HCT116 (cell line): ENCODE measurements at regions not wholly inside any gene's neighbourhood (a gene's known extent, or its start where the extent isn't known, plus 50 kb on each side); places are given as distances from the start of the nearest gene placed in this dataset.

ENCODE experiments used
- CBX3 ChIP-seq: IDR thresholded peaks from 2 replicates; pipeline ENCODE4 v1.6.1; 2012; ENCODE audit warnings: low read depth
- CEBPB ChIP-seq: IDR thresholded peaks from 2 replicates; pipeline ENCODE4 v1.6.1; 2012; ENCODE audit warnings: low read depth
- EGR1 ChIP-seq: IDR thresholded peaks from 2 replicates; pipeline ENCODE4 v1.6.1; 2012; ENCODE audit warnings: low read depth
- ELF1 ChIP-seq: IDR thresholded peaks from 2 replicates; pipeline ENCODE4 v1.6.1; 2012; ENCODE audit warnings: low read depth, borderline replicate concordance
- EZH2 ChIP-seq: fragments of 200-600 bp; sonication (generic); IDR thresholded peaks from 2 replicates; pipeline ENCODE4 v1.6.1; 2017; ENCODE audit warnings: antibody characterized with exemption, mixed run types
- EZH2phosphoT487 ChIP-seq: fragments of 200-600 bp; IDR thresholded peaks from 2 replicates; pipeline ENCODE4 v1.6.1; 2018; ENCODE audit warnings: antibody characterized with exemption, borderline replicate concordance
- FOSL1 ChIP-seq: IDR thresholded peaks from 2 replicates; pipeline ENCODE4 v1.6.1; 2012; ENCODE audit warnings: low read depth
- POLR2A ChIP-seq: IDR thresholded peaks from 2 replicates; pipeline ENCODE4 v1.7.0; 2011; ENCODE audit warnings: borderline replicate concordance; ENCODE audit not compliant: insufficient read depth, insufficient read length; ENCODE audit errors: extremely low read depth
- POLR2AphosphoS5 ChIP-seq: IDR thresholded peaks from 2 replicates; pipeline ENCODE4 v1.6.1; 2011; ENCODE audit warnings: mild to moderate bottlenecking, low read depth, low read length, moderate library complexity
- SRF ChIP-seq: IDR thresholded peaks from 2 replicates; pipeline ENCODE4 v1.6.1; 2012; ENCODE audit warnings: low read depth
- TCF7L2 ChIP-seq: IDR thresholded peaks from 2 replicates; pipeline ENCODE4 v1.7.0; 2011; ENCODE audit warnings: borderline replicate concordance, inconsistent platforms; ENCODE audit not compliant: insufficient read depth, insufficient read length; ENCODE audit errors: extremely low read depth
- ZNF274 ChIP-seq: fragments of 200-500 bp; sonication (Bioruptor generic); IDR thresholded peaks from 2 replicates; pipeline ENCODE4 v1.6.1; 2014; ENCODE audit warnings: mild to moderate bottlenecking, low read depth, low read length, inconsistent platforms
- TF ChIP-seq, protein P1 (sequence below), 3 experiments: fragments of 200-600 bp in 1 of 3; sonication (generic) in 1 of 3; IDR thresholded peaks in 2 of 3; conservative IDR thresholded peaks in 1 of 3; 2 replicates each; pipeline ENCODE4 v1.5.1; 2012 to 2017; ENCODE audit warnings: low read depth in 2 of 3, low read length in 2 of 3, antibody characterized with exemption in 1 of 3, borderline replicate concordance in 1 of 3, control low read depth in 1 of 3, mild to moderate bottlenecking in 1 of 3, mixed read lengths in 1 of 3, mixed run types in 1 of 3, moderate library complexity in 1 of 3; ENCODE audit not compliant: insufficient read depth in 1 of 3
- TF ChIP-seq, protein P2 (sequence below): IDR thresholded peaks from 2 replicates; pipeline ENCODE4 v1.6.1; 2012; ENCODE audit warnings: low read depth

DNA sequence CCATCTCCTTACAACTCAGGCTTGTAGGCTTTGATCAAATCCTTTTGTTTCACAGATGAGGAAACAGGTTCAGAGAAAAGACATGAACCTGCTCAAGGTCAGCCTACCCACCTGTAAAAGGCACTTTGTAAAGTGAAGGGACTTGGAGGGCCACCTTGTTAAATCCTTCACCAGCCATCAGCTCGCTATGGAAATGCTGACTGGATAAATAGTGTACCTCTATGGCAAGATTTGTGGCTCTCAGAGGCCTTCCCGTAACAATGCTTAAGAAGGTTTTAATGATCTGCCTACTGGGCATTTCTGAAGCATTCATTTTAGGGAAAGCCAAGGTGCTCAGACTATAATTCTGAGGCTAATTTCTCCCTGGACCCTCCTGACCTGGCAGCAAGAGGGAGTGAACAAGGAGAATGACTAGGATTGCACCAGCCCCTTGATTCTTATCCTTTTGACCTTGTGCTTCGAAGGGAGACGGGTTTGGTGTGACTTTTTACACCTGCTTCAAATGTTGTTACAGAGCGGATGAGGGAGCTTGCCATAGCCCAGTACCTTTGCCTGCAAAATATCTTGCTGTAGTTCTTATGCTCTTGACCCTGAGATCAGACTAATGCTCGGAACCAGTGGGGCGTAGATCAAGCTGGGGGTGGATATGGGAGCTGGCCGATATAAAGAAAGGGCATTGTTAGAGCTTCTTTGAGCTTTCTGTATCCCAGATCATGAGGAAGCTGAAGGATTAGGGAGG lies 90.9 kb upstream of the CXCR4 start:
- TF ChIP-seq, protein P1, sequence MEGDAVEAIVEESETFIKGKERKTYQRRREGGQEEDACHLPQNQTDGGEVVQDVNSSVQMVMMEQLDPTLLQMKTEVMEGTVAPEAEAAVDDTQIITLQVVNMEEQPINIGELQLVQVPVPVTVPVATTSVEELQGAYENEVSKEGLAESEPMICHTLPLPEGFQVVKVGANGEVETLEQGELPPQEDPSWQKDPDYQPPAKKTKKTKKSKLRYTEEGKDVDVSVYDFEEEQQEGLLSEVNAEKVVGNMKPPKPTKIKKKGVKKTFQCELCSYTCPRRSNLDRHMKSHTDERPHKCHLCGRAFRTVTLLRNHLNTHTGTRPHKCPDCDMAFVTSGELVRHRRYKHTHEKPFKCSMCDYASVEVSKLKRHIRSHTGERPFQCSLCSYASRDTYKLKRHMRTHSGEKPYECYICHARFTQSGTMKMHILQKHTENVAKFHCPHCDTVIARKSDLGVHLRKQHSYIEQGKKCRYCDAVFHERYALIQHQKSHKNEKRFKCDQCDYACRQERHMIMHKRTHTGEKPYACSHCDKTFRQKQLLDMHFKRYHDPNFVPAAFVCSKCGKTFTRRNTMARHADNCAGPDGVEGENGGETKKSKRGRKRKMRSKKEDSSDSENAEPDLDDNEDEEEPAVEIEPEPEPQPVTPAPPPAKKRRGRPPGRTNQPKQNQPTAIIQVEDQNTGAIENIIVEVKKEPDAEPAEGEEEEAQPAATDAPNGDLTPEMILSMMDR (IDR thresholded peaks at IDR 0.05 in 2 of 3, conservative IDR thresholded peaks at IDR 0.05 in 1 of 3; ENCODE audit: borderline replicate concordance in 1 of 3, insufficient read depth in 1 of 3, low read depth in 2 of 3, low read length in 2 of 3), result no peak
- no peak for TF ChIP-seq POLR2A
- no peak for TF ChIP-seq EGR1
- no peak for TF ChIP-seq ELF1
- no peak for TF ChIP-seq EZH2phosphoT487
- TF ChIP-seq CEBPB, result no peak
- TF ChIP-seq ZNF274, result no peak
- no peak for TF ChIP-seq EZH2
- no peak for TF ChIP-seq CBX3
- no peak for TF ChIP-seq TCF7L2
- TF ChIP-seq SRF, result no peak
- TF ChIP-seq, protein P2, sequence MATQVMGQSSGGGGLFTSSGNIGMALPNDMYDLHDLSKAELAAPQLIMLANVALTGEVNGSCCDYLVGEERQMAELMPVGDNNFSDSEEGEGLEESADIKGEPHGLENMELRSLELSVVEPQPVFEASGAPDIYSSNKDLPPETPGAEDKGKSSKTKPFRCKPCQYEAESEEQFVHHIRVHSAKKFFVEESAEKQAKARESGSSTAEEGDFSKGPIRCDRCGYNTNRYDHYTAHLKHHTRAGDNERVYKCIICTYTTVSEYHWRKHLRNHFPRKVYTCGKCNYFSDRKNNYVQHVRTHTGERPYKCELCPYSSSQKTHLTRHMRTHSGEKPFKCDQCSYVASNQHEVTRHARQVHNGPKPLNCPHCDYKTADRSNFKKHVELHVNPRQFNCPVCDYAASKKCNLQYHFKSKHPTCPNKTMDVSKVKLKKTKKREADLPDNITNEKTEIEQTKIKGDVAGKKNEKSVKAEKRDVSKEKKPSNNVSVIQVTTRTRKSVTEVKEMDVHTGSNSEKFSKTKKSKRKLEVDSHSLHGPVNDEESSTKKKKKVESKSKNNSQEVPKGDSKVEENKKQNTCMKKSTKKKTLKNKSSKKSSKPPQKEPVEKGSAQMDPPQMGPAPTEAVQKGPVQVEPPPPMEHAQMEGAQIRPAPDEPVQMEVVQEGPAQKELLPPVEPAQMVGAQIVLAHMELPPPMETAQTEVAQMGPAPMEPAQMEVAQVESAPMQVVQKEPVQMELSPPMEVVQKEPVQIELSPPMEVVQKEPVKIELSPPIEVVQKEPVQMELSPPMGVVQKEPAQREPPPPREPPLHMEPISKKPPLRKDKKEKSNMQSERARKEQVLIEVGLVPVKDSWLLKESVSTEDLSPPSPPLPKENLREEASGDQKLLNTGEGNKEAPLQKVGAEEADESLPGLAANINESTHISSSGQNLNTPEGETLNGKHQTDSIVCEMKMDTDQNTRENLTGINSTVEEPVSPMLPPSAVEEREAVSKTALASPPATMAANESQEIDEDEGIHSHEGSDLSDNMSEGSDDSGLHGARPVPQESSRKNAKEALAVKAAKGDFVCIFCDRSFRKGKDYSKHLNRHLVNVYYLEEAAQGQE, result no peak
- TF ChIP-seq FOSL1, result no peak
- TF ChIP-seq POLR2AphosphoS5, result no peak
